ENCODE measurements at regions not wholly inside any gene's neighbourhood (a gene's known extent, or its start where the extent isn't known, plus 50 kb on each side); places are given as distances from the start of the nearest gene placed in this dataset.

DNA sequence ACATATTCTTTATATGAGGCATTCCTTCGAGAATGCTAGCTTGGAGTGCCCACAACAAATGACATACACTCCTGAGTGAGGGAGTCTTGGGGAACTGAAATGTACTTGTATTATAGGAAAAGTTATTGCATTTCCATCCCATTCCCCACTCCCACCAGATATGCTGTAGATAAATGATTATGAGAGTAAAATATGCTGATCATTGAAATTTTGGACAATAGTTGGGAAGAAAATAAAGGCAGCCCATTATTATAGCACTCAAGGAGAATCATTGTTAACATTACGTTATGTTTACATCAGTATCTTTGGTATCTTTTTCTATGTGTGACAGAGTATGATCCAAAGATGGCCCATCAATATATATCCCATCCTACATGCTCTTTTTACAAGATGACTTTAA is 194.4 kb downstream of the GATA3 start:
- FAIRE-seq (no peak), DNase-seq (no peak), ATAC-seq (no peak)
- Histone ChIP-seq H3K27me3 (no peaks in the 10 kb centered on the region), H3K27ac (no peak overlapping the region), H3K36me3 (no peaks in the 10 kb centered on the region), H3K4me1 (no peaks in the 10 kb centered on the region), H3K4me3 (no peak overlapping the region), H3K9me3 (no peaks in the 10 kb centered on the region)
- intact Hi-C loops (cut with DNase I): no loop called here
- TF ChIP-seq, protein P1, sequence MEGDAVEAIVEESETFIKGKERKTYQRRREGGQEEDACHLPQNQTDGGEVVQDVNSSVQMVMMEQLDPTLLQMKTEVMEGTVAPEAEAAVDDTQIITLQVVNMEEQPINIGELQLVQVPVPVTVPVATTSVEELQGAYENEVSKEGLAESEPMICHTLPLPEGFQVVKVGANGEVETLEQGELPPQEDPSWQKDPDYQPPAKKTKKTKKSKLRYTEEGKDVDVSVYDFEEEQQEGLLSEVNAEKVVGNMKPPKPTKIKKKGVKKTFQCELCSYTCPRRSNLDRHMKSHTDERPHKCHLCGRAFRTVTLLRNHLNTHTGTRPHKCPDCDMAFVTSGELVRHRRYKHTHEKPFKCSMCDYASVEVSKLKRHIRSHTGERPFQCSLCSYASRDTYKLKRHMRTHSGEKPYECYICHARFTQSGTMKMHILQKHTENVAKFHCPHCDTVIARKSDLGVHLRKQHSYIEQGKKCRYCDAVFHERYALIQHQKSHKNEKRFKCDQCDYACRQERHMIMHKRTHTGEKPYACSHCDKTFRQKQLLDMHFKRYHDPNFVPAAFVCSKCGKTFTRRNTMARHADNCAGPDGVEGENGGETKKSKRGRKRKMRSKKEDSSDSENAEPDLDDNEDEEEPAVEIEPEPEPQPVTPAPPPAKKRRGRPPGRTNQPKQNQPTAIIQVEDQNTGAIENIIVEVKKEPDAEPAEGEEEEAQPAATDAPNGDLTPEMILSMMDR (IDR thresholded peaks at IDR 0.05): no peak
- 46 to 58% methylated on average over 2 of the region's 2 CpGs for WGBS, 2 donors

GRCh38 chr10:8254350-8254749 is 199.9 kb downstream of the GATA3 start:
- Histone ChIP-seq H3K4me3 (no peak overlapping the region), H3K9me3 (no peaks in the 10 kb centered on the region), H3K36me3 (no peaks in the 10 kb centered on the region), H3K27me3 (no peaks in the 10 kb centered on the region), H3K27ac (no peak overlapping the region), H3K4me1 (no peaks in the 10 kb centered on the region)
- intact Hi-C loops (cut with DNase I): no loop called here
- 40 to 51% methylated on average over 1 of the region's 1 CpG for WGBS, 2 donors
- TF ChIP-seq, protein P1 (IDR thresholded peaks at IDR 0.05): no peak
- DNase-seq (no peak), ATAC-seq (no peak), FAIRE-seq (no peak)

- ATAC-seq (no peak), FAIRE-seq (no peak), DNase-seq (no peak)
- Histone ChIP-seq H3K27me3 (no peaks in the 10 kb centered on the region), H3K4me1 (no peaks in the 10 kb centered on the region), H3K27ac (no peak overlapping the region), H3K36me3 (no peaks in the 10 kb centered on the region), H3K9me3 (no peaks in the 10 kb centered on the region), H3K4me3 (no peak overlapping the region)
- 46 to 52% methylated on average over 1 of the region's 1 CpG for WGBS, 2 donors
- TF ChIP-seq, protein P1 (IDR thresholded peaks at IDR 0.05): no peak
- intact Hi-C loops (cut with DNase I): no loop called here
Observed at GRCh38 chr10:8255301-8255700, 200.8 kb downstream of the GATA3 start.

DNA sequence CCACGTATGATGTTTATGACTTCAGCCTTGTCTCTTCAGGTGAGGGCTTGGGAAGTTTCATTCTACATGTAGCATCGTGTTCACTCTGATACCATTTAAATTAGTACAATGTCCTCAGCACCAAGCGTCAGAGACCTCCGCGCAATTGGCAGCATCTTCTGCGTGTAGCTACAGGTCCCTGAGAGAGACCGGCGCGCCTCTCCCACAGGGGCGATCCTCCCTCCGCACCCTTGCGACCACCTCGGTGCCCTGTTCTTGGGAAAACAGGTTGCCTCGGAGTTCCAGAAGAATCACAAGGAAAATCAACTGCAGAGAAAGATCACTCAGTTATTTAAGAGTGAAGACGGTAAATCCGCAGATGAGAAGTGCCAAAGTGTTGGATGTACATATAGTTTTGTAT is 206.2 kb downstream of the GATA3 start:
- Histone ChIP-seq H3K27ac (no peak overlapping the region), H3K4me3 (no peak overlapping the region), H3K27me3 (no peaks in the 10 kb centered on the region), H3K36me3 (no peaks in the 10 kb centered on the region), H3K9me3 (no peaks in the 10 kb centered on the region), H3K4me1 (no peaks in the 10 kb centered on the region)
- intact Hi-C loops (cut with DNase I): no loop called here
- TF ChIP-seq, protein P1 (IDR thresholded peaks at IDR 0.05): no peak
- FAIRE-seq (no peak), ATAC-seq (no peak), DNase-seq (no peak)
- WGBS, 2 donors: 80 to 83% methylated on average over 16 of the region's 16 CpGs

DNA sequence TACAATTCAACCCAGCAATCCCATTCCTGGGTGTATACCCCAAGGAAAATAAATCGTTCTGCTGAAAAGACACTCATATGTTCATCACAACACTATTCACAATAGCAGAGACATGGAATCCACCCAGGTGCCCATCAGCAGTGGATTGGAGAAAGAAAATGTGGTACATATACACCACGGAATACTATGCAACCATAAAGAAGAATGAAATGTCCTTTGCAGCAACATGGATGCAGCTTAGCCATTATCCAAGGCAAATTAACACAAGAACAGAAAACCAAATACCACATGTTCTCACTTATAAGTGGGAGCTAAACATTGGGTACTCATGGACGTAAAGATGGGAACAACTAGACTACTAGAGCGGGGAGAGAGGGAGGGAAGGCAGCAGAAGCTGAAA is 207.8 kb downstream of the GATA3 start:
- Histone ChIP-seq H3K27ac (no peak overlapping the region), H3K4me3 (no peak overlapping the region), H3K36me3 (no peaks in the 10 kb centered on the region), H3K27me3 (no peaks in the 10 kb centered on the region), H3K4me1 (no peaks in the 10 kb centered on the region), H3K9me3 (no peaks in the 10 kb centered on the region)
- intact Hi-C loops (cut with DNase I): no loop called here
- FAIRE-seq (no peak), DNase-seq (no peak), ATAC-seq (no peak)
- TF ChIP-seq, protein P1 (IDR thresholded peaks at IDR 0.05): no peak
- 66 to 79% methylated on average over 4 of the region's 4 CpGs for WGBS, 2 donors
